HCT116 (cell line): ENCODE measurements at regions not wholly inside any gene's neighbourhood (a gene's known extent, or its start where the extent isn't known, plus 50 kb on each side); places are given as distances from the start of the nearest gene placed in this dataset.

ENCODE experiments used
- ATAC-seq: fragments of 200-7000 bp; cut with Tn5 transposase; 2 replicates; pipeline ENCODE4 v1.9.1; 2020; ENCODE audit warnings: mild to moderate bottlenecking, moderate library complexity
- BruUV-seq: library from RNA; stranded (reverse); fragments of 400-500 nt; replicated peaks from 2 replicates; lab custom pipeline; 2021; lab: Mats Ljungman, UMichigan
- CTCF ChIA-PET: fragments of 300-600 bp; sonication (Branson Sonifier 250); formaldehyde crosslinking; loops from one replicate; lab custom pipeline; 2021; ENCODE audit warnings: antibody characterized with exemption; lab: Charles Lee
- POLR2A ChIA-PET: fragments of 300-600, 350-600 bp; sonication (Branson Sonifier 250); formaldehyde crosslinking; loops from one replicate; lab custom pipeline; 2021; ENCODE audit warnings: antibody characterized with exemption; lab: Charles Lee
- RAD21 ChIA-PET, 2 experiments: fragments of 300-600 bp; sonication (Branson Sonifier 250); formaldehyde crosslinking; loops; one replicate each; lab custom pipeline; 2023; ENCODE audit warnings: low total read pairs in 2 of 2; ENCODE audit not compliant: uncharacterized antibody in 2 of 2, unreplicated experiment in 2 of 2, low non-redundant PET in 1 of 2; lab: Charles Lee
- DNase-seq: peaks from one replicate; pipeline ENCODE4 v3.0.0-alpha.2; 2010; ENCODE audit warnings: low read depth, low spot score
- H2AFZ ChIP-seq: fragments of 200-600 bp; shearing (Covaris generic), sonication (generic); 2 replicates; pipeline ENCODE4 v1.6.1; 2017; ENCODE audit warnings: low read depth, mixed run types, mixed read lengths, antibody characterized with exemption, low read length; ENCODE audit not compliant: poor library complexity, severe bottlenecking
- H3K27ac ChIP-seq: 2 replicates; pipeline ENCODE4 v1.5.1; 2012; ENCODE audit warnings: low read depth, low read length
- H3K27me3 ChIP-seq: fragments of 200-600 bp; sonication (generic); 2 replicates; pipeline ENCODE4 v1.6.1; 2016; ENCODE audit warnings: mixed run types, low read length, mixed read lengths; ENCODE audit not compliant: insufficient read depth
- H3K36me3 ChIP-seq, 2 experiments: fragments of 200-500 bp in 1 of 2; fragments of 200-600 bp in 1 of 2; sonication (Bioruptor generic) in 1 of 2; sonication (generic) in 1 of 2; 2 replicates each; pipeline versions ENCODE4 v1.5.1 to v1.6.1; 2014 to 2016; ENCODE audit warnings: low read length in 2 of 2, inconsistent platforms in 1 of 2, mixed read lengths in 1 of 2, mixed run types in 1 of 2; ENCODE audit not compliant: insufficient read depth in 2 of 2, control insufficient read depth in 1 of 2
- H3K4me1 ChIP-seq, 2 experiments: fragments of 200-600 bp in 1 of 2; sonication (generic) in 1 of 2; 2 replicates each; pipeline versions ENCODE4 v1.5.1 to v1.6.1; 2012 to 2017; ENCODE audit warnings: low read length in 2 of 2, inconsistent platforms in 1 of 2, mild to moderate bottlenecking in 1 of 2, mixed read lengths in 1 of 2, mixed run types in 1 of 2, moderate library complexity in 1 of 2; ENCODE audit not compliant: insufficient read depth in 2 of 2, control insufficient read depth in 1 of 2
- H3K4me2 ChIP-seq: fragments of 200-600 bp; sonication (generic); 2 replicates; pipeline ENCODE4 v1.6.1; 2017; ENCODE audit warnings: mixed run types, low read length, mixed read lengths
- H3K4me3 ChIP-seq, 2 experiments: fragments of 200-600 bp in 1 of 2; sonication (generic) in 1 of 2; replicated peaks in 1 of 2; 2 replicates each; pipeline ENCODE4 v1.5.1; 2011 to 2016; ENCODE audit warnings: low read length in 2 of 2, control low read depth in 1 of 2, low read depth in 1 of 2, mild to moderate bottlenecking in 1 of 2, mixed read lengths in 1 of 2, mixed run types in 1 of 2
- H3K79me2 ChIP-seq: fragments of 200-600 bp; sonication (generic); 2 replicates; pipeline ENCODE4 v1.6.1; 2017; ENCODE audit warnings: mild to moderate bottlenecking, mixed run types, low read length, moderate library complexity, mixed read lengths; ENCODE audit not compliant: insufficient read depth
- H3K9ac ChIP-seq: fragments of 200-600 bp; sonication (generic); 2 replicates; pipeline ENCODE4 v1.6.1; 2016; ENCODE audit warnings: low read length, mixed read lengths
- H3K9me2 ChIP-seq: fragments of 200-600 bp; sonication (generic), shearing (Covaris generic); 2 replicates; pipeline ENCODE4 v1.6.1; 2017; ENCODE audit warnings: mixed run types, mild to moderate bottlenecking, moderate library complexity; ENCODE audit not compliant: insufficient read depth
- H3K9me3 ChIP-seq, 2 experiments: fragments of 200-500 bp in 1 of 2; fragments of 200-600 bp in 1 of 2; sonication (Bioruptor generic) in 1 of 2; sonication (generic) in 1 of 2; 2 replicates each; pipeline ENCODE4 v1.6.1; 2014 to 2017; ENCODE audit warnings: low read length in 2 of 2, mixed read lengths in 2 of 2, inconsistent platforms in 1 of 2, low read depth in 1 of 2, mild to moderate bottlenecking in 1 of 2, mixed run types in 1 of 2, moderate library complexity in 1 of 2; ENCODE audit not compliant: control insufficient read depth in 1 of 2, insufficient read depth in 1 of 2
- H4K20me1 ChIP-seq: fragments of 200-600 bp; sonication (generic), shearing (Covaris generic); 2 replicates; pipeline ENCODE4 v1.6.1; 2017; ENCODE audit warnings: mixed run types, mild to moderate bottlenecking, moderate library complexity; ENCODE audit not compliant: insufficient read depth
- CEBPB ChIP-seq: IDR thresholded peaks from 2 replicates; pipeline ENCODE4 v1.6.1; 2012; ENCODE audit warnings: low read depth
- EGR1 ChIP-seq: IDR thresholded peaks from 2 replicates; pipeline ENCODE4 v1.6.1; 2012; ENCODE audit warnings: low read depth
- ELF1 ChIP-seq: IDR thresholded peaks from 2 replicates; pipeline ENCODE4 v1.6.1; 2012; ENCODE audit warnings: low read depth, borderline replicate concordance
- EZH2phosphoT487 ChIP-seq: fragments of 200-600 bp; IDR thresholded peaks from 2 replicates; pipeline ENCODE4 v1.6.1; 2018; ENCODE audit warnings: antibody characterized with exemption, borderline replicate concordance
- JUND ChIP-seq: IDR thresholded peaks from 2 replicates; pipeline ENCODE4 v1.6.1; 2012
- POLR2A ChIP-seq: IDR thresholded peaks from 2 replicates; pipeline ENCODE4 v1.7.0; 2011; ENCODE audit warnings: borderline replicate concordance; ENCODE audit not compliant: insufficient read depth, insufficient read length; ENCODE audit errors: extremely low read depth
- POLR2AphosphoS5 ChIP-seq: IDR thresholded peaks from 2 replicates; pipeline ENCODE4 v1.6.1; 2011; ENCODE audit warnings: mild to moderate bottlenecking, low read depth, low read length, moderate library complexity
- RAD21 ChIP-seq: IDR thresholded peaks from 2 replicates; pipeline ENCODE4 v1.6.1; 2012; ENCODE audit warnings: low read depth, mild to moderate bottlenecking
- SIN3A ChIP-seq: IDR thresholded peaks from 2 replicates; pipeline ENCODE4 v1.6.1; 2012; ENCODE audit warnings: low read depth
- SRF ChIP-seq: IDR thresholded peaks from 2 replicates; pipeline ENCODE4 v1.6.1; 2012; ENCODE audit warnings: low read depth
- ZNF274 ChIP-seq: fragments of 200-500 bp; sonication (Bioruptor generic); IDR thresholded peaks from 2 replicates; pipeline ENCODE4 v1.6.1; 2014; ENCODE audit warnings: mild to moderate bottlenecking, low read depth, low read length, inconsistent platforms
- intact Hi-C: fragments of 100-400 bp; cut with micrococcal nuclease; formaldehyde crosslinking; loops from 2 replicates; pipeline ENCODE4 v1.10.0; 2022
- TF ChIP-seq, protein P1 (sequence below): IDR thresholded peaks from 2 replicates; pipeline ENCODE4 v1.6.1; 2012
- TF ChIP-seq, protein P2 (sequence below): IDR thresholded peaks from 2 replicates; pipeline ENCODE4 v1.6.1; 2012; ENCODE audit warnings: low read depth
- TF ChIP-seq, protein P3 (sequence below), 3 experiments: fragments of 200-600 bp in 1 of 3; sonication (generic) in 1 of 3; IDR thresholded peaks in 2 of 3; conservative IDR thresholded peaks in 1 of 3; 2 replicates each; pipeline ENCODE4 v1.5.1; 2012 to 2017; ENCODE audit warnings: low read depth in 2 of 3, low read length in 2 of 3, antibody characterized with exemption in 1 of 3, borderline replicate concordance in 1 of 3, control low read depth in 1 of 3, mild to moderate bottlenecking in 1 of 3, mixed read lengths in 1 of 3, mixed run types in 1 of 3, moderate library complexity in 1 of 3; ENCODE audit not compliant: insufficient read depth in 1 of 3
- TF ChIP-seq, protein P4 (sequence below): IDR thresholded peaks from 2 replicates; pipeline ENCODE4 v1.6.1; 2012

DNA sequence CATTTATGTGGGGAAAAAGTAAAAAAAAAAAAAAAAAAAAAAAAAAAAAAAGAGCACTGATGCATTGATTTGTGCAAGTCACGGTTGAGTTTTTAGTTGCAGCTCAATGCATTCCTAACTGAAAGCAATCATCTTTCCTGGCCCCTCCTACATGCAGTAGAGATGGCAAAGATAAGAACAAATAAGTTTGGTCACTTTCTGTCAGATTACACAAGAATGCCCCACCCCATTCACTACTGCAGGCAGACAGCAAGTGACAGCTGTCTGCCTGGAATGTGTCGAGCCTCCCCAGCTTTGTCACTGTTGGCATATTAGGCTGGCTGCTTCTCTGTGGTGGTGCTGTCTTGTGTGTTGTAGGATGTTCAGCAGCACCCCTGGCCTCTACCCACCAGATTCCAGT lies 243.5 kb downstream of the FOXL1 start:
- Histone ChIP-seq H3K36me3 (no peaks in the 10 kb centered on the region), H3K9me3 (no peaks in the 10 kb centered on the region), H3K4me1 (peaks cover 11% of the 10 kb centered on the region in 2 experiments; a peak in 3 of 4 replicates), H3K4me2 (no peak overlapping the region), H3K4me3 (no peak overlapping the region)
- ATAC-seq = no peak
- POLR2A ChIA-PET = no interaction called here
- RAD21 ChIA-PET = no interaction called here
- TF ChIP-seq EZH2phosphoT487 (no peak), EGR1 (no peak), ELF1 (no peak)
- TF ChIP-seq, protein P1, sequence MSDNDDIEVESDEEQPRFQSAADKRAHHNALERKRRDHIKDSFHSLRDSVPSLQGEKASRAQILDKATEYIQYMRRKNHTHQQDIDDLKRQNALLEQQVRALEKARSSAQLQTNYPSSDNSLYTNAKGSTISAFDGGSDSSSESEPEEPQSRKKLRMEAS = no peak
- TF ChIP-seq, all 23 proteins: peak for 0
- Histone ChIP-seq H3K9me2 (no peaks in the 10 kb centered on the region), H3K27me3 (peaks cover 72% of the 10 kb centered on the region), H3K27ac (no peak overlapping the region), H3K79me2 (no peaks in the 10 kb centered on the region), H2AFZ (no peak overlapping the region), H4K20me1 (no peaks in the 10 kb centered on the region), H3K9ac (no peak overlapping the region)
- CTCF ChIA-PET = no interaction called here
- intact Hi-C loops = no loop called here
- BruUV-seq = no TSS peak
- DNase-seq = no peak

DNA sequence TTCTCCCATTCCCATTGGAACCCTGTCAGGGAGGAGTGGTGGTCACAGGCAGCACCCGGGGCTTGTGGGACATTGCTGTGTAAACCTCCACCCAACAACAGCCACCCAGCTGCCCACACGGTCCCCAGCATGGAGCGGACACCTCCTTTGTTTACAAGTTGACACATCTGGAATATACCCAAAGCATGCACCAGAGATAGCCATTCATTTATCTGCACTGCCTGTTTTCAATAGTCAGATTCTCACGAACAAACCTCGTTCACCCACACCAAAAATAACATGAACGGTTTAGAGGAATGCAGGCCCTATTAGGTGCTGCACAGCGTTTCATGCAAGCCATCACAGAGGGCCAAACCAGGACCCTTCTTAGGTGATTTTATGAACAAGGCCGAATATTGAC lies 244.8 kb downstream of the FOXL1 start:
- ChIA-PET POLR2A (no interaction called here), CTCF (no interaction called here), RAD21 (no interaction called here)
- Histone ChIP-seq H3K9me2 (no peaks in the 10 kb centered on the region), H3K27ac (no peak overlapping the region), H3K4me1 (peaks cover 11% of the 10 kb centered on the region in 2 experiments; a peak in 3 of 4 replicates), H3K4me3 (no peak overlapping the region), H4K20me1 (no peaks in the 10 kb centered on the region), H3K9me3 (no peaks in the 10 kb centered on the region), H3K36me3 (no peaks in the 10 kb centered on the region), H3K4me2 (no peak overlapping the region), H3K79me2 (no peaks in the 10 kb centered on the region), H3K9ac (no peak overlapping the region), H2AFZ (no peak overlapping the region), H3K27me3 (peaks cover 72% of the 10 kb centered on the region)
- no peak for ATAC-seq
- no peak for DNase-seq
- BruUV-seq = no TSS peak
- intact Hi-C loops = no loop called here
- TF ChIP-seq, protein P2, sequence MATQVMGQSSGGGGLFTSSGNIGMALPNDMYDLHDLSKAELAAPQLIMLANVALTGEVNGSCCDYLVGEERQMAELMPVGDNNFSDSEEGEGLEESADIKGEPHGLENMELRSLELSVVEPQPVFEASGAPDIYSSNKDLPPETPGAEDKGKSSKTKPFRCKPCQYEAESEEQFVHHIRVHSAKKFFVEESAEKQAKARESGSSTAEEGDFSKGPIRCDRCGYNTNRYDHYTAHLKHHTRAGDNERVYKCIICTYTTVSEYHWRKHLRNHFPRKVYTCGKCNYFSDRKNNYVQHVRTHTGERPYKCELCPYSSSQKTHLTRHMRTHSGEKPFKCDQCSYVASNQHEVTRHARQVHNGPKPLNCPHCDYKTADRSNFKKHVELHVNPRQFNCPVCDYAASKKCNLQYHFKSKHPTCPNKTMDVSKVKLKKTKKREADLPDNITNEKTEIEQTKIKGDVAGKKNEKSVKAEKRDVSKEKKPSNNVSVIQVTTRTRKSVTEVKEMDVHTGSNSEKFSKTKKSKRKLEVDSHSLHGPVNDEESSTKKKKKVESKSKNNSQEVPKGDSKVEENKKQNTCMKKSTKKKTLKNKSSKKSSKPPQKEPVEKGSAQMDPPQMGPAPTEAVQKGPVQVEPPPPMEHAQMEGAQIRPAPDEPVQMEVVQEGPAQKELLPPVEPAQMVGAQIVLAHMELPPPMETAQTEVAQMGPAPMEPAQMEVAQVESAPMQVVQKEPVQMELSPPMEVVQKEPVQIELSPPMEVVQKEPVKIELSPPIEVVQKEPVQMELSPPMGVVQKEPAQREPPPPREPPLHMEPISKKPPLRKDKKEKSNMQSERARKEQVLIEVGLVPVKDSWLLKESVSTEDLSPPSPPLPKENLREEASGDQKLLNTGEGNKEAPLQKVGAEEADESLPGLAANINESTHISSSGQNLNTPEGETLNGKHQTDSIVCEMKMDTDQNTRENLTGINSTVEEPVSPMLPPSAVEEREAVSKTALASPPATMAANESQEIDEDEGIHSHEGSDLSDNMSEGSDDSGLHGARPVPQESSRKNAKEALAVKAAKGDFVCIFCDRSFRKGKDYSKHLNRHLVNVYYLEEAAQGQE = no peak
- TF ChIP-seq JUND (no peak), SIN3A (no peak), ZNF274 (no peak), POLR2AphosphoS5 (no peak), SRF (no peak), RAD21 (no peak), POLR2A (no peak), CEBPB (no peak), EZH2phosphoT487 (no peak), ELF1 (no peak)
- TF ChIP-seq, protein P3, sequence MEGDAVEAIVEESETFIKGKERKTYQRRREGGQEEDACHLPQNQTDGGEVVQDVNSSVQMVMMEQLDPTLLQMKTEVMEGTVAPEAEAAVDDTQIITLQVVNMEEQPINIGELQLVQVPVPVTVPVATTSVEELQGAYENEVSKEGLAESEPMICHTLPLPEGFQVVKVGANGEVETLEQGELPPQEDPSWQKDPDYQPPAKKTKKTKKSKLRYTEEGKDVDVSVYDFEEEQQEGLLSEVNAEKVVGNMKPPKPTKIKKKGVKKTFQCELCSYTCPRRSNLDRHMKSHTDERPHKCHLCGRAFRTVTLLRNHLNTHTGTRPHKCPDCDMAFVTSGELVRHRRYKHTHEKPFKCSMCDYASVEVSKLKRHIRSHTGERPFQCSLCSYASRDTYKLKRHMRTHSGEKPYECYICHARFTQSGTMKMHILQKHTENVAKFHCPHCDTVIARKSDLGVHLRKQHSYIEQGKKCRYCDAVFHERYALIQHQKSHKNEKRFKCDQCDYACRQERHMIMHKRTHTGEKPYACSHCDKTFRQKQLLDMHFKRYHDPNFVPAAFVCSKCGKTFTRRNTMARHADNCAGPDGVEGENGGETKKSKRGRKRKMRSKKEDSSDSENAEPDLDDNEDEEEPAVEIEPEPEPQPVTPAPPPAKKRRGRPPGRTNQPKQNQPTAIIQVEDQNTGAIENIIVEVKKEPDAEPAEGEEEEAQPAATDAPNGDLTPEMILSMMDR (IDR thresholded peaks at IDR 0.05 in 2 of 3, conservative IDR thresholded peaks at IDR 0.05 in 1 of 3; ENCODE audit: borderline replicate concordance in 1 of 3, insufficient read depth in 1 of 3, low read depth in 2 of 3, low read length in 2 of 3) = no peak
- TF ChIP-seq, protein P4, sequence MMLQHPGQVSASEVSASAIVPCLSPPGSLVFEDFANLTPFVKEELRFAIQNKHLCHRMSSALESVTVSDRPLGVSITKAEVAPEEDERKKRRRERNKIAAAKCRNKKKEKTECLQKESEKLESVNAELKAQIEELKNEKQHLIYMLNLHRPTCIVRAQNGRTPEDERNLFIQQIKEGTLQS = no peak
